AG10803 (cell line): ENCODE measurements at regions not wholly inside any gene's neighbourhood (a gene's known extent, or its start where the extent isn't known, plus 50 kb on each side); places are given as distances from the start of the nearest gene placed in this dataset.

Source experiments
- DNase-seq: peaks from one replicate; pipeline ENCODE4 v3.0.0; 2010; ENCODE audit warnings: low read depth
- H3K4me3 ChIP-seq: 2 replicates; pipeline ENCODE4 v1.5.1; 2011; ENCODE audit warnings: mild to moderate bottlenecking, low read length, control low read depth
- TF ChIP-seq, protein P1 (sequence below): conservative IDR thresholded peaks from 2 replicates; pipeline ENCODE4 v1.5.1; 2011; ENCODE audit warnings: mild to moderate bottlenecking, low read length, control low read depth, inconsistent platforms

GRCh38 chr13:70505809-70506208 is 397.6 kb upstream of the KLHL1 start:
- DNase-seq = no peak
- TF ChIP-seq, protein P1, sequence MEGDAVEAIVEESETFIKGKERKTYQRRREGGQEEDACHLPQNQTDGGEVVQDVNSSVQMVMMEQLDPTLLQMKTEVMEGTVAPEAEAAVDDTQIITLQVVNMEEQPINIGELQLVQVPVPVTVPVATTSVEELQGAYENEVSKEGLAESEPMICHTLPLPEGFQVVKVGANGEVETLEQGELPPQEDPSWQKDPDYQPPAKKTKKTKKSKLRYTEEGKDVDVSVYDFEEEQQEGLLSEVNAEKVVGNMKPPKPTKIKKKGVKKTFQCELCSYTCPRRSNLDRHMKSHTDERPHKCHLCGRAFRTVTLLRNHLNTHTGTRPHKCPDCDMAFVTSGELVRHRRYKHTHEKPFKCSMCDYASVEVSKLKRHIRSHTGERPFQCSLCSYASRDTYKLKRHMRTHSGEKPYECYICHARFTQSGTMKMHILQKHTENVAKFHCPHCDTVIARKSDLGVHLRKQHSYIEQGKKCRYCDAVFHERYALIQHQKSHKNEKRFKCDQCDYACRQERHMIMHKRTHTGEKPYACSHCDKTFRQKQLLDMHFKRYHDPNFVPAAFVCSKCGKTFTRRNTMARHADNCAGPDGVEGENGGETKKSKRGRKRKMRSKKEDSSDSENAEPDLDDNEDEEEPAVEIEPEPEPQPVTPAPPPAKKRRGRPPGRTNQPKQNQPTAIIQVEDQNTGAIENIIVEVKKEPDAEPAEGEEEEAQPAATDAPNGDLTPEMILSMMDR = no peak
- H3K4me3 ChIP-seq = no peak overlapping the region

GRCh38 chr13:70502944-70503343 is 394.7 kb upstream of the KLHL1 start:
- TF ChIP-seq, protein P1 = no peak
- no peak for DNase-seq
- H3K4me3 ChIP-seq = no peak overlapping the region

DNA sequence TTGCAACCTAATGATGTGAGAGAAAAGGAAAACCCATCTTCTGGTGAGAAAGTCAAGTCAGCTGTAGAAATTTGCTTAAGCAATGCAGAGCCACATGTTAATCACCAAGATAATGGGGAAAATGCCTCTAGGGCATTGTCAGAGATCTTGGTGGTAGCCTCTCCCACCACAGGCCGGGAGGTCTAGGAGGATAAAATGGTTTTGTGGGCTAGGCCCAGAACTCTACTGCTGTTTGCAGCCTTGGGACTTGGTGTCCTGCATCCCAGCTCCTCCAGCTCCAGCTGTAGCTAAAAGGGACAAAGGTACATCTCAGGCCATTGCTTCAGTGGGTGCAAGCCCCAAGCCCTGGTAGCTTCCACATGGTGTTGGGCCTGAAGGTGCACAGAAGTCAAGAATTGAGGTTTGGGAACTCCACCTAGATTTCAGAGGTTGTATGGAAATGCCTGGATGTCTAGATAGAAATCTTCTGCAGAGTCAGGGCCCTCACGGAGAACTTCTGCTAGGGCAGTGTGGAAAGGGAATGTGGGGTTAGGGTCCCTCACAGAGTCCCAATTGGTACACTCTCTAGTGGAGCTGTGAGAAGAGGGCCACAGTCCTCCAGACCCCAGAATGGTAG is 382.2 kb upstream of the KLHL1 start:
- TF ChIP-seq, protein P1 = no peak
- DNase-seq = no peak
- no peak overlapping the region for H3K4me3 ChIP-seq

GRCh38 chr13:70484931-70485330 is 376.7 kb upstream of the KLHL1 start:
- TF ChIP-seq, protein P1 = no peak
- no peak for DNase-seq
- H3K4me3 ChIP-seq = no peak overlapping the region

GRCh38 chr13:70483599-70484276 is 375.5 kb upstream of the KLHL1 start:
- H3K4me3 ChIP-seq = no peak overlapping the region
- TF ChIP-seq, protein P1 = no peak
- no peak for DNase-seq

DNA sequence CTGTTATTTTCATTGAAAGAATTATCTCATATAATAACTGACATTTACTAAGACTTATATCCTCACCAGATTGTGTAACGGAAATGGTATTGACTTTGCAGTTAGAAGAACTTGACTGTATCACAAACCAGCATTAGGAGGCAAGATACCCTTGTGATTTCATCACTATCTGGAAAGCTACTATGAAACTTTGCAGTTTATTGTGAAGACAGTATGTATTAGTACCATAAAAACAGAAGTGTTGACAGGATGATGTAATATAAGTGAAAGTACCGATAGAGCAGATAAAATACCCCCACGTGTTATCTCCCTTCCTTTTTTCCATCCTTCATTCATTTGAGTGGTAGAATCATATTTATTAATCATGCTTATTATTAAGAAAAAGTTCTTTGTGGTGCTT is 365.7 kb upstream of the KLHL1 start:
- H3K4me3 ChIP-seq = no peak overlapping the region
- no peak for DNase-seq
- TF ChIP-seq, protein P1 = no peak

DNA sequence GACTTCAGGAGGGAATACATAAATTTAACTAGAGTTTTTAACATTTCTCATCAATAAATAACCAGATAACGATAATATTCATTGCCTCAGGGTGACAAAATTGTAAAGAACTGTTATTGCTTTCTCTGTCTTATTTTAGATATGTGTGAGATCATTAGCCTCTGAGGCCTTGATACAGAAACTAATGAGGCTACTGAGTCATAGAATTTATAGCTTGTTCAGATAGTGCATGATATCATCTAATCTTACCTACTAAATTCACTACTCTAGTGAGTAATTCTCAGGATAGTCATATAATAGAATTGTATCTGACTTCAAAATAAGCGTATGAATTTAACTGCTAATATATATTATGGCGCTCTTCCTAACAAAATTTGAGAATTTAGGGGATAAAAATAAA is 360.8 kb upstream of the KLHL1 start:
- no peak for DNase-seq
- TF ChIP-seq, protein P1 = no peak
- H3K4me3 ChIP-seq = no peak overlapping the region
